ENCODE measurements at regions not wholly inside any gene's neighbourhood (a gene's known extent, or its start where the extent isn't known, plus 50 kb on each side); places are given as distances from the start of the nearest gene placed in this dataset.

DNA sequence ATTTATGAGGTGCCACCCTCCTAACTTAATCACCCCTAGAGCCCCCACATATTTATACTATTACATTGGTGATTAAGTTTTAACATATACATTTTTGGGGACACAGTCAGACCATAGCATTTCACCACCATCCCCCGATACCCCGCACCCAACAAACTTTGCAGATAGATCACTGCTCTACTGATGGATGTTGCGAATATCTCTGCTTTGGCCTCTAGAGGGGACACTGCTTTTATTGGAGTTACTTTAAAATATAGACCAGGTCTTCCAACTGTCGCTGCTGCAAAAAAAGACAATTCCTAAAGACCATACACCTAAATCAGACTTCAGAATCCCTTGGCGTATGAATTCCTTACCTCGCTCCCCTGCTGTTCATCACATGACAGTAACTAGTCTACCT lies 115.8 kb upstream of the FSHR start (continued):
- TF ChIP-seq ZBTB33 (IDR thresholded peaks at IDR 0.05; ENCODE audit: borderline replicate concordance, low read depth) (no peak), FOSL2 (IDR thresholded peaks at IDR 0.05; ENCODE audit: borderline replicate concordance, low read depth) (no peak), JUND (IDR thresholded peaks at IDR 0.05) (no peak), FOXJ3 (CRISPR knock-in tag; IDR thresholded peaks at IDR 0.05) (no peak)
- TF ChIP-seq, protein P1, sequence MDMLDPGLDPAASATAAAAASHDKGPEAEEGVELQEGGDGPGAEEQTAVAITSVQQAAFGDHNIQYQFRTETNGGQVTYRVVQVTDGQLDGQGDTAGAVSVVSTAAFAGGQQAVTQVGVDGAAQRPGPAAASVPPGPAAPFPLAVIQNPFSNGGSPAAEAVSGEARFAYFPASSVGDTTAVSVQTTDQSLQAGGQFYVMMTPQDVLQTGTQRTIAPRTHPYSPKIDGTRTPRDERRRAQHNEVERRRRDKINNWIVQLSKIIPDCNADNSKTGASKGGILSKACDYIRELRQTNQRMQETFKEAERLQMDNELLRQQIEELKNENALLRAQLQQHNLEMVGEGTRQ (IDR thresholded peaks at IDR 0.05; ENCODE audit: borderline replicate concordance, low read depth, low read length) = no peak

GRCh38 chr2:49265471-49265870 lies 111.2 kb upstream of the FSHR start:
- 36% methylated on average over 2 of the region's 2 CpGs for WGBS (ENCODE audit: low lambda C conversion rate)
- Histone ChIP-seq H3K36me3 (replicated peaks in 1 of 2; ENCODE audit: control insufficient read depth in 1 of 2, insufficient read depth in 2 of 2, low read length in 1 of 2) (no peaks in the 10 kb centered on the region), H3K9ac (no peak overlapping the region), H4K20me1 (ENCODE audit: insufficient read depth) (no peaks in the 10 kb centered on the region), H2AFZ (ENCODE audit: low read depth) (no peak overlapping the region), H3K4me1 (ENCODE audit: control insufficient read depth in 1 of 2, insufficient read depth in 2 of 2, low read depth in 1 of 2, low read length in 1 of 2) (peaks cover 0 to 2% of the 10 kb centered on the region in 2 experiments; a peak in 2 of 4 replicates), H3K9me3 (no peaks in the 10 kb centered on the region), H3K79me2 (ENCODE audit: insufficient read depth) (no peaks in the 10 kb centered on the region), H3K27ac (ENCODE audit: low read depth in 2 of 2, low read length in 1 of 2) (no peak overlapping the region), H3K9me2 (no peaks in the 10 kb centered on the region), H3K27me3 (ENCODE audit: insufficient read depth) (no peaks in the 10 kb centered on the region), H3K4me3 (ENCODE audit: low read depth in 2 of 2, low read length in 1 of 2) (no peak overlapping the region), H3F3A (replicated peaks; ENCODE audit: insufficient read depth) (no peaks in the 10 kb centered on the region), H3K4me2 (no peak overlapping the region)
- ChIA-PET CTCF (interaction anchor here (0.8 to 2.1 kb wide), 2 partner anchors 9 to 31 kb away, joined by 3 to 7 read pairs; no protein-coding TSS in a partner anchor), POLR2A (interaction anchor here (0.5 kb wide), 1 partner anchor 70 kb away, joined by 3 read pairs; no protein-coding TSS in a partner anchor)
- TF ChIP-seq CTCF (IDR thresholded peaks at IDR 0.05) (no peak), MAX (IDR thresholded peaks at IDR 0.05; ENCODE audit: low read depth) (no peak), MXI1 (IDR thresholded peaks at IDR 0.05; ENCODE audit: low read depth, low read length) (no peak), FOXJ3 (CRISPR knock-in tag; IDR thresholded peaks at IDR 0.05) (no peak), GABPA (IDR thresholded peaks at IDR 0.05; ENCODE audit: low read depth) (no peak), EZH2phosphoT487 (IDR thresholded peaks at IDR 0.05; ENCODE audit: borderline replicate concordance, low read depth) (no peak), TCF12 (IDR thresholded peaks at IDR 0.05) (no peak), GATA2 (CRISPR knock-in tag; IDR thresholded peaks at IDR 0.05) (no peak), RXRA (IDR thresholded peaks at IDR 0.05; ENCODE audit: borderline replicate concordance, low read depth) (no peak), ZBTB33 (IDR thresholded peaks at IDR 0.05; ENCODE audit: borderline replicate concordance, low read depth) (no peak), ELF1 (IDR thresholded peaks at IDR 0.05) (no peak), PBX3 (IDR thresholded peaks at IDR 0.05) (no peak), IRF3 (IDR thresholded peaks at IDR 0.05; ENCODE audit: low read depth, low read length) (no peak), RAD21 (IDR thresholded peaks at IDR 0.05; ENCODE audit: low read length) (no peak), CHD2 (IDR thresholded peaks at IDR 0.05; ENCODE audit: low read length, partially characterized antibody) (no peak), RCOR1 (IDR thresholded peaks at IDR 0.05; ENCODE audit: low read length) (no peak)
- TF ChIP-seq, protein P1 (IDR thresholded peaks at IDR 0.05; ENCODE audit: borderline replicate concordance, low read depth, low read length) = no peak
- no peak for DNase-seq

All from SK-N-SH (cell line).